Duodenal mucosa (tissue), 2 donors: ENCODE measurements at regions not wholly inside any gene's neighbourhood (a gene's known extent, or its start where the extent isn't known, plus 50 kb on each side); places are given as distances from the start of the nearest gene placed in this dataset.
"Not testable (repeated sequence)": the region's sequence is repeated elsewhere in the genome, so short reads cannot be mapped to it uniquely, and the experiment has no call there.

ENCODE experiments used
- H3K27ac ChIP-seq: one replicate; pipeline ENCODE4 v1.7.0; 2013; ENCODE audit warnings: low read depth, low read length
- H3K27me3 ChIP-seq, 2 donors: one replicate each; pipeline ENCODE4 v1.7.0; 2013; ENCODE audit warnings: low read length in 2 of 2, control low read depth in 1 of 2; ENCODE audit not compliant: insufficient read depth in 2 of 2, control insufficient read depth in 1 of 2
- H3K36me3 ChIP-seq, 2 donors: one replicate each; pipeline ENCODE4 v1.7.0; 2013; ENCODE audit warnings: low read length in 2 of 2, control low read depth in 1 of 2; ENCODE audit not compliant: insufficient read depth in 2 of 2, control insufficient read depth in 1 of 2
- H3K4me1 ChIP-seq, 2 donors: one replicate each; pipeline ENCODE4 v1.7.0; 2013; ENCODE audit warnings: low read length in 2 of 2, control low read depth in 1 of 2; ENCODE audit not compliant: insufficient read depth in 2 of 2, control insufficient read depth in 1 of 2
- H3K4me3 ChIP-seq, 2 donors: one replicate each; pipeline ENCODE4 v1.7.0; 2013; ENCODE audit warnings: low read length in 2 of 2, low read depth in 1 of 2
- H3K9ac ChIP-seq, 2 donors: one replicate each; pipeline ENCODE4 v1.7.0; 2013; ENCODE audit warnings: low read length in 2 of 2, low read depth in 1 of 2
- H3K9me3 ChIP-seq, 2 donors: one replicate each; pipeline ENCODE4 v1.7.0; 2013; ENCODE audit warnings: low read length in 2 of 2, control low read depth in 1 of 2; ENCODE audit not compliant: control insufficient read depth in 1 of 2

- no peak overlapping the region for H3K27ac ChIP-seq
- no peaks in the 10 kb centered on the region for H3K36me3 ChIP-seq
- peaks cover 28 to 32% of the 10 kb centered on the region in 2 donors for H3K4me1 ChIP-seq
- no peaks in the 10 kb centered on the region for H3K9me3 ChIP-seq
- no peaks in the 10 kb centered on the region for H3K27me3 ChIP-seq
- H3K9ac ChIP-seq, result no peak overlapping the region
- H3K4me3 ChIP-seq, result no peak overlapping the region
These were observed 487.0 kb upstream of the PROK2 start for GRCh38 chr3:72271923-72272322.

- Histone ChIP-seq H3K4me3 (no peak overlapping the region), H3K4me1 (peaks cover 28 to 32% of the 10 kb centered on the region in 2 donors), H3K27me3 (no peaks in the 10 kb centered on the region), H3K36me3 (no peaks in the 10 kb centered on the region), H3K9me3 (no peaks in the 10 kb centered on the region), H3K9ac (no peak overlapping the region), H3K27ac (no peak overlapping the region)
These were observed 486.3 kb upstream of the PROK2 start for GRCh38 chr3:72271216-72271615.

GRCh38 chr3:72270730-72271129 lies 485.8 kb upstream of the PROK2 start:
- Histone ChIP-seq H3K4me3 (no peak overlapping the region), H3K27ac (no peak overlapping the region), H3K9me3 (no peaks in the 10 kb centered on the region), H3K9ac (no peak overlapping the region), H3K4me1 (peaks cover 28 to 34% of the 10 kb centered on the region in 2 donors), H3K36me3 (no peaks in the 10 kb centered on the region), H3K27me3 (no peaks in the 10 kb centered on the region)

- Histone ChIP-seq H3K9me3 (no peaks in the 10 kb centered on the region), H3K36me3 (no peaks in the 10 kb centered on the region), H3K27me3 (no peaks in the 10 kb centered on the region), H3K4me3 (no peak overlapping the region), H3K4me1 (peaks cover 28 to 38% of the 10 kb centered on the region in 2 donors), H3K9ac (no peak overlapping the region), H3K27ac (no peak overlapping the region)
These were observed 485.2 kb upstream of the PROK2 start for GRCh38 chr3:72270072-72270681.

GRCh38 chr3:72269475-72269874 lies 484.5 kb upstream of the PROK2 start:
- Histone ChIP-seq H3K36me3 (no peaks in the 10 kb centered on the region), H3K9me3 (no peaks in the 10 kb centered on the region), H3K4me3 (no peak overlapping the region), H3K4me1 (peaks cover 23 to 31% of the 10 kb centered on the region in 2 donors), H3K27ac (no peak overlapping the region), H3K9ac (no peak overlapping the region), H3K27me3 (no peaks in the 10 kb centered on the region)

- peaks cover 17 to 25% of the 10 kb centered on the region in 2 donors for H3K4me1 ChIP-seq
- H3K4me3 ChIP-seq, H3K9ac ChIP-seq: not testable (repeated sequence)
These were observed 482.1 kb upstream of the PROK2 start for GRCh38 chr3:72266921-72267524.

GRCh38 chr3:72266016-72266370 lies 481.0 kb upstream of the PROK2 start:
- Histone ChIP-seq H3K9me3 (no peaks in the 10 kb centered on the region), H3K27me3 (no peaks in the 10 kb centered on the region), H3K4me3 (no peak overlapping the region), H3K9ac (no peak overlapping the region), H3K27ac (no peak overlapping the region), H3K4me1 (peaks cover 15 to 25% of the 10 kb centered on the region in 2 donors), H3K36me3 (no peaks in the 10 kb centered on the region)

More at GRCh38 chr3:72266921-72267524, 482.1 kb upstream of the PROK2 start:
- H3K27ac ChIP-seq, H3K36me3 ChIP-seq, H3K27me3 ChIP-seq, H3K9me3 ChIP-seq: not testable (repeated sequence)

GRCh38 chr3:72265256-72266015 lies 480.5 kb upstream of the PROK2 start:
- H3K4me3 ChIP-seq, result no peak overlapping the region
- H3K27ac ChIP-seq, result no peak overlapping the region
- peaks cover 11 to 23% of the 10 kb centered on the region in 2 donors for H3K4me1 ChIP-seq
- no peaks in the 10 kb centered on the region for H3K36me3 ChIP-seq
- H3K9ac ChIP-seq, result no peak overlapping the region
- no peaks in the 10 kb centered on the region for H3K9me3 ChIP-seq
- H3K27me3 ChIP-seq, result no peaks in the 10 kb centered on the region

- H3K4me1 ChIP-seq, result peaks cover 0 to 12% of the 10 kb centered on the region in 2 donors
These were observed 478.5 kb upstream of the PROK2 start for GRCh38 chr3:72263223-72263990.

GRCh38 chr3:72262736-72263135 lies 477.8 kb upstream of the PROK2 start:
- no peak overlapping the region for H3K27ac ChIP-seq
- H3K36me3 ChIP-seq, result no peaks in the 10 kb centered on the region
- peaks cover 0 to 12% of the 10 kb centered on the region in 2 donors for H3K4me1 ChIP-seq
- no peaks in the 10 kb centered on the region for H3K9me3 ChIP-seq
- H3K9ac ChIP-seq, result no peak overlapping the region
- H3K4me3 ChIP-seq, result no peak overlapping the region
- no peaks in the 10 kb centered on the region for H3K27me3 ChIP-seq

More at GRCh38 chr3:72263223-72263990, 478.5 kb upstream of the PROK2 start:
- Histone ChIP-seq H3K9me3 (no peaks in the 10 kb centered on the region), H3K9ac (no peak overlapping the region), H3K27ac (no peak overlapping the region), H3K4me3 (no peak overlapping the region), H3K27me3 (no peaks in the 10 kb centered on the region), H3K36me3 (no peaks in the 10 kb centered on the region)
